Brain microvascular endothelial cell (primary cell): ENCODE measurements at regions not wholly inside any gene's neighbourhood (a gene's known extent, or its start where the extent isn't known, plus 50 kb on each side); places are given as distances from the start of the nearest gene placed in this dataset.
A peak's percentile ranks its signal among the peaks of the same experiment; 100 is the strongest.

Source experiments
- DNase-seq: peaks from one replicate; pipeline ENCODE4 v3.0.0-alpha.2; 2020
- H3K27ac ChIP-seq: fragments of 250-450 bp; sonication (Bioruptor Pico); 2 replicates; pipeline ENCODE4 v1.5.1; 2020; ENCODE audit warnings: mild to moderate bottlenecking, moderate library complexity
- H3K27me3 ChIP-seq: fragments of 250-450 bp; sonication (Bioruptor Pico); replicated peaks from 2 replicates; pipeline ENCODE4 v1.5.1; 2020; ENCODE audit warnings: mild to moderate bottlenecking
- H3K36me3 ChIP-seq: fragments of 250-450 bp; sonication (Bioruptor Pico); replicated peaks from 2 replicates; pipeline ENCODE4 v1.5.1; 2020; ENCODE audit warnings: mild to moderate bottlenecking
- H3K4me3 ChIP-seq: 2 replicates; pipeline ENCODE4 v1.5.1; 2011; ENCODE audit warnings: low read depth, mild to moderate bottlenecking, control low read depth, low read length, moderate library complexity
- CTCF ChIP-seq: IDR thresholded peaks from 2 replicates; pipeline ENCODE4 v1.5.1; 2011; ENCODE audit warnings: low read depth, mild to moderate bottlenecking, moderate library complexity, low read length, control low read depth, inconsistent platforms; ENCODE audit errors: missing control alignments
- in situ Hi-C: cut with HindIII; loops from 2 replicates; pipeline ENCODE4 v1.10.0; 2017; ENCODE audit warnings: low sequenced_read_pairs, low pct_ligation_motif_present

- Histone ChIP-seq H3K4me3 (no peak overlapping the region), H3K36me3 (no peaks in the 10 kb centered on the region), H3K27ac (no peak overlapping the region), H3K27me3 (no peaks in the 10 kb centered on the region)
- DNase-seq = no peak
- TF ChIP-seq CTCF = no peak
- in situ Hi-C loops = no loop called here
Measured at GRCh38 chr22:44366372-44367300, 53.9 kb upstream of the SHISAL1 start.

- H3K27me3 ChIP-seq = no peaks in the 10 kb centered on the region
- H3K36me3 ChIP-seq = no peaks in the 10 kb centered on the region
- no peak for DNase-seq
- H3K27ac ChIP-seq = no peak overlapping the region
- in situ Hi-C loops = no loop called here
- no peak overlapping the region for H3K4me3 ChIP-seq
- no peak for TF ChIP-seq CTCF
Measured at GRCh38 chr22:44365832-44366231, 53.1 kb upstream of the SHISAL1 start.

- no peak for TF ChIP-seq CTCF
- Histone ChIP-seq H3K27me3 (no peaks in the 10 kb centered on the region), H3K36me3 (no peaks in the 10 kb centered on the region), H3K27ac (no peak overlapping the region), H3K4me3 (no peak overlapping the region)
- in situ Hi-C loops = no loop called here
- no peak for DNase-seq
Measured at GRCh38 chr22:44365191-44365590, 52.4 kb upstream of the SHISAL1 start.

- Histone ChIP-seq H3K36me3 (no peaks in the 10 kb centered on the region), H3K4me3 (no peak overlapping the region), H3K27me3 (no peaks in the 10 kb centered on the region), H3K27ac (no peak overlapping the region)
- in situ Hi-C loops = no loop called here
- no peak for TF ChIP-seq CTCF
- no peak for DNase-seq
Measured at GRCh38 chr22:44364751-44365130, 52.0 kb upstream of the SHISAL1 start.

GRCh38 chr22:44363980-44364750 is 51.4 kb upstream of the SHISAL1 start:
- Histone ChIP-seq H3K27ac (peak overlapping the region; percentile 20), H3K36me3 (no peaks in the 10 kb centered on the region), H3K4me3 (no peak overlapping the region), H3K27me3 (no peaks in the 10 kb centered on the region)
- DNase-seq = no peak
- TF ChIP-seq CTCF = no peak
- in situ Hi-C loops = no loop called here
